GM12865 (cell line): ENCODE measurements at regions not wholly inside any gene's neighbourhood (a gene's known extent, or its start where the extent isn't known, plus 50 kb on each side); places are given as distances from the start of the nearest gene placed in this dataset.
"Not testable (repeated sequence)": the region's sequence is repeated elsewhere in the genome, so short reads cannot be mapped to it uniquely, and the experiment has no call there.

Experiments used
- DNase-seq: peaks from one replicate; pipeline ENCODE4 v3.0.0; 2010; ENCODE audit warnings: low read depth
- H3K4me3 ChIP-seq: 2 replicates; pipeline ENCODE4 v1.5.1; 2011; ENCODE audit warnings: mild to moderate bottlenecking, low read depth, low read length, control low read depth
- TF ChIP-seq, protein P1 (sequence below): IDR thresholded peaks from 2 replicates; pipeline ENCODE4 v1.5.1; 2011; ENCODE audit warnings: low read length, control low read depth, low read depth, inconsistent platforms; ENCODE audit not compliant: insufficient read depth; ENCODE audit errors: missing control alignments

DNA sequence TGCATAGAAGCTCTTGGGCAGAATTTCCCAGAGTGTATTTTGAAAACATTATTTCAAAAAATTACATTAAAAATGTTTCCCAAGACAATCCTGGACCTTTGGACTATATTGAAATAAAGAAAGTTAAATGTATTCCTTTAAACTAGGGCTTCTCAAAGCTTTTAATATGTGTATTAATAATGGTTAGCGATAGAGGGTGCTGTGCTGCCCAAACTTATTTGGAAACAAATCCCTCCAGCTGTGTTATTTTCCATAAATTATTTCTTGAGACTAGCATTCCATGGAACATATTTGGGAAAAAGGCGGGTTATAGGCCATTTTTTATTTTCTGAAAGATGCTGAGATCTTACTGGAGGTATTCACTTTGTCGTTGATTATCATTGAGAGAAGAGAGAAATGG is 397.8 kb upstream of the MIS18BP1 start:
- H3K4me3 ChIP-seq = no peak overlapping the region
- TF ChIP-seq, protein P1, sequence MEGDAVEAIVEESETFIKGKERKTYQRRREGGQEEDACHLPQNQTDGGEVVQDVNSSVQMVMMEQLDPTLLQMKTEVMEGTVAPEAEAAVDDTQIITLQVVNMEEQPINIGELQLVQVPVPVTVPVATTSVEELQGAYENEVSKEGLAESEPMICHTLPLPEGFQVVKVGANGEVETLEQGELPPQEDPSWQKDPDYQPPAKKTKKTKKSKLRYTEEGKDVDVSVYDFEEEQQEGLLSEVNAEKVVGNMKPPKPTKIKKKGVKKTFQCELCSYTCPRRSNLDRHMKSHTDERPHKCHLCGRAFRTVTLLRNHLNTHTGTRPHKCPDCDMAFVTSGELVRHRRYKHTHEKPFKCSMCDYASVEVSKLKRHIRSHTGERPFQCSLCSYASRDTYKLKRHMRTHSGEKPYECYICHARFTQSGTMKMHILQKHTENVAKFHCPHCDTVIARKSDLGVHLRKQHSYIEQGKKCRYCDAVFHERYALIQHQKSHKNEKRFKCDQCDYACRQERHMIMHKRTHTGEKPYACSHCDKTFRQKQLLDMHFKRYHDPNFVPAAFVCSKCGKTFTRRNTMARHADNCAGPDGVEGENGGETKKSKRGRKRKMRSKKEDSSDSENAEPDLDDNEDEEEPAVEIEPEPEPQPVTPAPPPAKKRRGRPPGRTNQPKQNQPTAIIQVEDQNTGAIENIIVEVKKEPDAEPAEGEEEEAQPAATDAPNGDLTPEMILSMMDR = no peak
- DNase-seq = no peak

DNA sequence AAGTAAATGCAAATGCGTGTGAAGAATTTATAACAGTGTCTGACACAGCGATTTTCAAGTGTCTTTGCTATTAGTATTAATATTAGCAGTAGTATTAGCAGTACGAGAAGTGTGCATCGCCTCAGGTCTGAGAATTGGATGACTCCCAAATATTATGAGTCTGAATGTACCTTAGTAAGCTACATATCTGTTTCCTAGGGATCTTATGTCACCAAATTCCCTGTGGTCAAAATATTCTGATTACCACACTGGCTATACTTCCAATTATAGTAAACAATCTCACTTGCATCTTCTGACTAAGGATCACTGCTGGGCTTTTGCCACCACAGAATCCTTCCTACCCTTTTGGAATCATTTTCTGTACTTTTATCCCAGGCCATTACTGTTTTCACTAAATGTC is 396.0 kb upstream of the MIS18BP1 start:
- H3K4me3 ChIP-seq = no peak overlapping the region
- no peak for DNase-seq

DNA sequence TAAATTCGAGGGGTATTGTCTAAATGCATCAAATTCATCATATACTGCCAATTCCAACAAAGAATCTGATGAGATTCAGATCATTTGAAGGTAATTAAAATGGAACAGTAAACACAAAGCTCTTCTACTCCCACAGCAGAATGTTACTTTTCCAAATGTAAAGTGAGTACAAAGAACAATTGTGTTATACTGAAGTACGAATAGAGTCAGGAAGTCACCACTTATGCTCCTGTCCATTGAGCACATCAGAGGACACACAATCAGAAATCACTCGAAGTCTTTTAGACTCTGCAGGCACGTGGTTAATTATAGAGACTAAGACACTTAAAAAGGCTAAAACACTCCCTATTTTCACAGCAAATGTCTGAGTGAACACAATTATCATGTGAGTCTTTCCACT is 388.5 kb upstream of the MIS18BP1 start:
- no peak overlapping the region for H3K4me3 ChIP-seq
- TF ChIP-seq, protein P1 = no peak
- no peak for DNase-seq

More for the DNA sequence above, 396.0 kb upstream of the MIS18BP1 start:
- TF ChIP-seq, protein P1 = no peak

DNA sequence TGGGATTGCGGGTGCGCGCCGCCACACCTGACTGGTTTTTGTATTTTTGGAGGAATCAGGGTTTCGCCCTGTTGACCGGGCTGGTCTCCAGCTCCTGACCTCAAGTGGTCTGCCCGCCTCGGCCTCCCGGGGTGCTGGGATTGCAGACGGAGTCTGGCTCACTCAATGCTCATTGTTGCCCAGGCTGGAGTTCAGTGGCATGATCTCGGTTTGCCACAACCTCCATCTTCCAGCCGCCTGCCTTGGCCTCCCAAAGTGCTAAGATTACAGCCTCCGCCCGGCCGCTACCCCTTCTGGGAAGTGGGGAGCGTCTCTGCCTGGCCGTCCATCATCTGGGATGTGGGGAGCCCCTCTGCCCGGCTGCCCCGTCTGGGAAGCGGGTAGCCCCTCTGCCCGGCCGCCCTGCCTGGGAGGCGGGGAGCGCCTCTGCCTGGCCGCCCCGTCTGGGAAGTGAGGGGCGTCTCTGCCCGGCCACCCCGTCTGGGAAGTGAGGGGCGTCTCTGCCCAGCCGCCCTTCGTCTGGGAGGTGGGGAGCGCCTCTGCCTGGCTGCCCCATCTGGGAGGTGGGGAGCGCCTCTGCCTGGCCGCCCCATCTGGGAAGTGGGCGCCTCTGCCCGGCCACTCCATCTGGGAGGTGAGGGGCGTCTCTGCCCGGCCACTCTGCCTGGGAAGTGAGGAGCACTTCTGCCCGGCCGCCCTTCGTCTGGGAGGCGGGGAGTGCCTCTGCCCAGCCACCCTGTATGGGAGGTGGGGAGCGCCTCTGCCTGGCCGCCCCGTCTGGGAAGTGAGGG is 381.8 kb upstream of the MIS18BP1 start:
- DNase-seq = not testable (repeated sequence)

DNA sequence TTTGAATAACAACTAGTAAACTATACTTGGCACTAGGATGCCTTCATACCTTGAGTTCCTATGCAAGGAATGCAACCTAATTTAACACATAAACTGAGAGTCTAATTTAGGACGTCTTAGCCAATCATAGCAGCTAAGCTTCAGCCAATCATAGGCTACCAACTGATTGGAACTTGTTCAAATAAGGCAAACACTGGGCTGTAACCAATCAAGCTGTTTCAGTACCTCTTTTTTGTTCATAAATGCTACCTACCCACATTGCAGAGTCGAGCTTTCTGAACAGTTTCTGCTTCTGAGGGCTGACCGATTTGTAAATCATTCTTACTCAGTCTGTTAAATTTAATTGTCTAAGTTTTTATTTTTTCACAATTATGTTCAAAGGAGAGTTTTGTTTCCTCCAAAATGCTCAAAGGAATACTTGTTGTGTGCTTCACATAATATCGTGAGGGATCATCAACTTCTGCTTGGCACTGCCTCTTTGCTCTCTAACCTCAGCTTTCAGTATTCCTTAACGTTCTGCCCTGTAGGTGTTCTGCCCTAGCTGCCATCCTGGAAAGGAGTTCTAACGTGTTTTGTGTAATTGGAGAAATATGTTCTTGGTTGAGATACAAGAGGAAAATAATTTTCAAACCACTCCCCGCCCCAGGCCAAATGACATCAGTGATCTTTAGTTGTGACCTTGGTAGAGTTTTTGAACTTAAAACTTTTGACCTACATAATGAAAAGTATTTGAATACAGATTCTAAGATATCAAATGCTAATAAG is 380.4 kb upstream of the MIS18BP1 start:
- no peak overlapping the region for H3K4me3 ChIP-seq
- no peak for DNase-seq
- TF ChIP-seq, protein P1 = no peak

More for the DNA sequence above, 381.8 kb upstream of the MIS18BP1 start:
- H3K4me3 ChIP-seq = not testable (repeated sequence)

DNA sequence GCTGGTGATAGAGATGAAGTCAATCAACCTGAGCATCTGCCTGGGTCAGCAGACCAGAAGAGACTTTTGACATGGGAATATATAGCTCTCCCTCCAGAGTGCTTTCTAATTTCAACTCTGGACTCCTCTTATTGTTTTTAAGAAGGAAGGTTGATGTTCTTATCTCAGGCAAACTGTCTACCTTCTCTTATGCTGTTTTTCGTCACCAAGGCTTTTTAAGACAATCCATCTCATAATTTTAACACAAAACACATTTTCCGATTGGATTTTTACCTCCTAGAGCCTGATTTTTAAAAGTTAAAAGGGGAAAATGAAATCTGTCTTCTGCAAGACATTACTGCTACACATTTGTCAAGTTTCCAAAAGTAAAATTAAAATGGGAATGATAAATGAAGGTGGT is 368.7 kb upstream of the MIS18BP1 start:
- no peak for DNase-seq
- H3K4me3 ChIP-seq = no peak overlapping the region
- TF ChIP-seq, protein P1 = no peak

DNA sequence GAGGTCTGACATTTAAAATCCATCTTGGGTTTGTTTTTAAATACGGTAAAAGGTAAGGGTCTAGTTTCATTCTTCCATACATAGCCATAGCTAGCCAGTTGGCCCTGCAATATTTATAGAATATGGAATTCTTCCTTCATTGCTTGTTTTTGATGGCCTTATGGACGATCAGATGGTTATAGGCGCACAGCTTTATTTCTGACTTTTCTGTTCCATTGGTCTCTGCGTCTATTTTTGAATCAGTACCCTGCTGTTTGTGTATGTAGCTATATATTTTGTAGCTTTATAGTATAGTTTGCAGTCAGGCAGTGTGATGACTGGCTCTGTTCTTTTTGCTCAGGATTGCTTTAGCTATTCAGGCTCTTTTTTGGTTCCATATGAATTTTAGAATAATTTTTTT is 366.8 kb upstream of the MIS18BP1 start:
- TF ChIP-seq, protein P1 = no peak
- no peak overlapping the region for H3K4me3 ChIP-seq
- no peak for DNase-seq
